GM19023 (cell line): ENCODE measurements at regions not wholly inside any gene's neighbourhood (a gene's known extent, or its start where the extent isn't known, plus 50 kb on each side); places are given as distances from the start of the nearest gene placed in this dataset.
"Not testable (repeated sequence)": the region's sequence is repeated elsewhere in the genome, so short reads cannot be mapped to it uniquely, and the experiment has no call there.

Experiments
- ATAC-seq: cut with Tn5 transposase; IDR thresholded peaks from one replicate; pipeline ENCODE4 v1.9.1; 2021; ENCODE audit warnings: mild to moderate bottlenecking, moderate library complexity; ENCODE audit not compliant: unreplicated experiment

- no peak for ATAC-seq
Measured at GRCh38 chr2:39487398-39488250, 50.5 kb upstream of the MAP4K3 start.

GRCh38 chr2:39488450-39488849 is 51.4 kb upstream of the MAP4K3 start:
- ATAC-seq, result no peak

DNA sequence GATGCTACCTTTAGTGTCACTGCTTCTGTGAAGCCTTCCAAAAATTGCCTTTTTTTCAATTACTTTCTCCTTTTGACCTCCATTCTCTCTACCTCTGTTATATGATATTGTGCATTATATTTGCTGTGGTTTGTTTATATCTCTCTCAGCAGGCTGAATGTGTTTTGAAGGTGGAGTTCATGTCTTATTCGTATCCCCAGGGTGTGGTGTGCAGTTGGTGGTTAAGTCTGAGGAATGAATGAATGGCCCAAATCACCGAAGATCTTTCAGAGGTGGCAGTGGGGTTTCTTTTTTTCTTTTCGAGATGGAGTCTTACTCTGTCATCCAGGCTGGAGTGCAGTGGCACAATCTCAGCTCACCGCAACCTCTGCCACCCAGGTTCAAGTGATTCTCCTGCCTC is 53.5 kb upstream of the MAP4K3 start:
- no peak for ATAC-seq

DNA sequence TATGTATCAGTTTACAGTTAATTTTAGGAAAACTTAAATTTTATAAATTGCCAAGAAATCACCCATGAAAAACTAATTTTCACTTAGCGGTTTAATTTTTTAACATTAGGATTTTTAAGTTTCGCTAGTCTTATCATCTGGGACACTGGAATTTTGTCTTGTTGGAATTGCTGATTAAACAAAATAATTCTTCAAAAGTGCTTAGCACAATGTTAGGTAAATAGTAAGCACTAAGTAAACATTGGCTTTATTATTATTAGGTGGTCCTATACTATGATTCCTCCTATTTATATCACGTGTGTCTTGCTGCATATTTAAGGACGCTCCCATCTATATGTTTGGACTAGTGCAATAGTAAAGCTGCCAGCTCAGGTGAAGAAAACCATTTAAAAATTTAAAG is 54.6 kb upstream of the MAP4K3 start:
- peak; percentile 6 for ATAC-seq

- ATAC-seq, result peak; percentile 97
Measured at GRCh38 chr2:39492095-39492590, 55.1 kb upstream of the MAP4K3 start.

- no peak for ATAC-seq
Measured at GRCh38 chr2:39492716-39493115, 55.6 kb upstream of the MAP4K3 start.

DNA sequence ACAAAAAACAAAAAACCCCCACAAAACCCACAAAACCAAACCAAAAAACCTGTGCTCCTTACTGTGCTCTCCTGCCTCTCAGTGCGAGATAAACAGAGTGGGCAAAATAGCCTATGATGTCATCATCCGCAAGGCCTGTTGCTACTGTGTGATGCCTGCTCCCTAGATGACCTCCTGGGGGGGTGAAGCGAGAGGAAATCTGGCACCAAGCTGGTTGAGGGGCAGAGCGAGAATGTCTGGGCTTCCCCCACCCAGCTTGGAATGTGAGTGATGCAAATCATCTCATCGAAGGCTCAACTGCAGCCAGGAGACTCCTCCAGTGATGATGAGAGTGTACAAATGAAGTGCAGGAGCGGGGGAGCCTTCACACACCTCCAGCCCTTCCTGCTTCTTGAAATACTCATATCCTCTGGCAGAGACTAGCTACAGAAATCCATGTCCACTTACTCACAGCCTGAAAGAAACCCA is 57.7 kb upstream of the MAP4K3 start:
- peak; percentile 45 for ATAC-seq

GRCh38 chr2:39497082-39497801 is 60.2 kb upstream of the MAP4K3 start:
- no peak for ATAC-seq

DNA sequence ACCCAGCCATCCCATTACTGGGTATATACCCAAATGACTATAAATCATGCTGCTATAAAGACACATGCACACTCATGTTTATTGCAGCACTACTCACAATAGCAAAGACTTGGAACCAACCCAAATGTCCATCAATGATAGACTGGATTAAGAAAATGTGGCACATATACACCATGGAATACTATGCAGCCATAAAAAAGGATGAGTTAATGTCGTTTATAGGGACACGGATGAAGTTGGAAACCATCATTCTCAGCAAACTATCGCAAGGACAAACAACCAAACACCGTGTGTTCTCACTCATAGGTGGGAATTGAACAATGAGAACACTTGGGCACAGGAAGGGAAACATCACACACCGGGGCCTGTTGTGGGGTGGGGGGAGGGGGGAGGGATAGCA is 61.1 kb upstream of the MAP4K3 start:
- ATAC-seq, result not testable (repeated sequence)

DNA sequence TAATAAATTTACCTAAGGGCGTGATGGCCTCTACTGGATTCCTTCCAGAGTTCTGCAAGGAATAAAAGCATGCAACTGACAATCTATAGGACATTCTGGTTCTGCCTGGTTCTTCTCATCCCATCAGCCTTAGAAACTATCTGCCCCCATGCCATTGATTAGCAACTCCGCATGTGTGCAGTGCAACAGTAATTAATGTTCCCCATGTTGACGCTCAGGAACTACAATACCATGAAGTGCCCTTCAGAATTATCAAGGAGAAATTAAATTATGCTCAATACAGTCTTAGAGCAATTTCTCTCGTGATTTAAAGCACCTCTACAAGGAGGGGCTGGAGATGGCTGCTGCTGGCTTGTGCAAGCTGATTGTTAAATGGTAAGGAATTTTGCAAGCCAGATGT is 61.7 kb upstream of the MAP4K3 start:
- ATAC-seq, result no peak

GRCh38 chr2:39499336-39499735 is 62.3 kb upstream of the MAP4K3 start:
- no peak for ATAC-seq

GRCh38 chr2:39501412-39501811 is 64.3 kb upstream of the MAP4K3 start:
- no peak for ATAC-seq

GRCh38 chr2:39503277-39503676 is 66.2 kb upstream of the MAP4K3 start:
- no peak for ATAC-seq

DNA sequence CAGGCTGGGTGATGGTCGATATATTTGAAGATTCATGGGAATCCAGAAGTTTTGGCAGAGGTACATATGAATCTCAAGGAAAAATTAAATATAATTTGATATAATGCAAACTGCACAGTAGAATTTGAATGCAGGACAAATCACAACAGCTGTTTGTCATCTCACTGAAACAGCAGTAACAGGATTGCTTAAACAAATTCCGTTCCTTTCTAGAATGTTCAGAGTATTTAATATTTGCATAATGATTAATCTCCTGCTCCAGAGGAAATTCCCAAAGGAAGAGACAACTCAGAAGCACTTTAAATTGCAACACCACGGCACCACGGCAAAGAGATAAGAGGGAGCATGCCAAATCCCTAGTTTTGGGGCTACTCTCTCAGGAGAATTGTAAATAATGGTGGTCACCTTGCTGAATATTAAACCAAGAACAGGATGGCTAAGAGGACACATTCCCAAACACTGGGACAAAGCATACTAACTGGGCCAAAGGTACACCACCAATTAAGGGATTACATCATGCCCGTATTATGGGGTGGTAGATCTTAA is 67.8 kb upstream of the MAP4K3 start:
- no peak for ATAC-seq

DNA sequence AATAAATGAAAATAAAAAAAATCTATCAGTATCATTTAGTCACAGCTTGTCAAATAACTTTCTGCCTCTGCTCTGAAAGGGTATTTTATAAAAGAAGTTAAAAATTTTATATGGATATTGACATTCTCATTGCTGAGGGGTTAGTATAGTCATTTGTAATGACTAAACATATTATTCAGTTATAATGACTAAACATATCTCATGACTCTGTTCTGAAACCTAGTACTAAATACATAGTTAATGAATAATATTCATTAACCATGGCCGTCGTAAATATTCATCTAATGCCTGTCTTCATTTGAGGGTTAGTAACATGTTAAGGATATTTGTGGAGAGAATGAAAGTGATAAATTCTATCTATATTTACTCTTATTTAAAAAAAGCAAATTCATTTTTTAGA is 69.1 kb upstream of the MAP4K3 start:
- ATAC-seq, result no peak

- no peak for ATAC-seq
Measured at GRCh38 chr2:39508198-39508597, 71.1 kb upstream of the MAP4K3 start.

GRCh38 chr2:39510140-39510539 is 73.1 kb upstream of the MAP4K3 start:
- no peak for ATAC-seq

DNA sequence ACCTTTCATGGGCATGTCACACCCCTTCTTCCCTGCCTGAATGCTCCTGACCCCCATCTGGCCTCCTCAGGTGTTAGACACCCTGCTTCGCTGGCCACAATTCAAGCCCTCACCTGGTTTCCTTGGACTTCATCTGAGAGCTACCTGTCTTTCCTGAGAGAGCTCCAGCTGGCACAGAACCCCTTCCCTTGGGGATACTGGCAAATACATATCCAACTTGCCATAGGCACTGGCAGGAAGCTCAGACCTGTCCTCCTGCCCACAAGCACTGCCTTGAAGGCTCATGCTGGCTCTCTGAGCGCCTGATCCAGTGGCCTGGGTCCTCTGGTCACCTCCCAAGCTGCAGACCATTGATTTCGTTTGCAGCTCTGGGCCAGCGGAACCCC is 74.1 kb upstream of the MAP4K3 start:
- ATAC-seq, result no peak

DNA sequence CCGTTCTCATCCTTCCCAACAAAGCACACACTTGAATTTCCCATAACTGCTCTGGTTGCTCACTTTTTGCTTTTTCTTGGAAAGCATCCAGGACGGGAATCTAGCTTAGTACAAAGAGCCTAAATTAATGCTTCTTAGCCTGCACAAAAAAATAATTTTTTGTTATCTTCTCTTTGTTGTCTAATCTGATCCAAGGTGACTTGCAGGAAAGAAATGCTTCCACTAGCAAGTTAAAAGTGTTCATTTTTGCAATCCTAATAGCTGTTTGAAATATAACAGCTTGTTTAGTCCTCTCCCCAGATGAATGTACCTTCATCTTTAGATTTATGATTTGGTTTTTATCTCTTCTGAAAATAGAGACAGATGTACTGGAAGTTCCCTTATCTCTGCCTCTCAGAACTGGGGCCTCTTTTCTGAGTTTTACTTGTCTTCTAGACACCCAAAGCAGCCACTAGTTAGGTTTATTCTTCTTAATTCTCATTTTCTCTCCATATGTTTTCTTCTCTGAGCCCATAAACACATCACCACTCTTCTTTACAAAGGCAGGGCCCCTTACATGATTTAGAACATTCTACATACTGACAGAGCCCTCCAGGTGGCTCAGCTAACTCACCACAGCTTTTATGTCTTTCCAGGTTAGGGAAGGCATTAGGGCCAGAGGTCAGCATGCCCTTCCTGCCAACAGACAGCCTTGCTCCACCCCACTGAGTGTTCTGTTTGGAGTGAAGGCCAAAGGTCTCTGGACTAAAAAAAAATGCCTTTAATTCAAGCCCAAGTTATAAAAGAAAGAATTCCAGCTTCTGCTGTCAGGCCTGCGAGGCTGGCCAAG is 74.7 kb upstream of the MAP4K3 start:
- no peak for ATAC-seq

- ATAC-seq, result no peak
Measured at GRCh38 chr2:39512434-39512935, 75.4 kb upstream of the MAP4K3 start.

- ATAC-seq, result no peak
Measured at GRCh38 chr2:39512941-39513340, 75.9 kb upstream of the MAP4K3 start.
